GM18519 (cell line): ENCODE measurements at regions not wholly inside any gene's neighbourhood (a gene's known extent, or its start where the extent isn't known, plus 50 kb on each side); places are given as distances from the start of the nearest gene placed in this dataset.

Experiments
- ATAC-seq: cut with Tn5 transposase; IDR thresholded peaks from one replicate; pipeline ENCODE4 v1.9.1; 2021; ENCODE audit warnings: mild to moderate bottlenecking, moderate library complexity; ENCODE audit not compliant: unreplicated experiment, low FRiP score

DNA sequence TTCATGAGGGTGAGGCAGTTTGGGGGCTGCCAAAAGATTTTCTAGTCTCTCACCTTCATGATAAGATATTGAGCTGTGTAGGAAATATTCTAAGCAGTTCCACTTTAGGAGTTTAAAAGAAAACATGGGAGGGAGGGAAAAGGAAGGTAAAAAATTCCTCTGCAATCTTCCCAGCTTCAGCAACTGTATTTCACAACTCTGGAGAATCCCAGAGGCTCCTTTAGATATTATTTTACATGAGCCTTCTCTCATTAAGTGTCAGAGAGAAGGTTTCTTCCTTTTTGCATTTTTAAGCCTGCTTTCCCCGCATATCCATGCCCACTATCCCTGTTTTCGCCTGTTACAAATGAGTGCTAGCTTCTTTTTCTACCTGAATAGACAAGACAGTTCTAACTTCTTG is 289.4 kb downstream of the CHRM3 start:
- ATAC-seq = no peak

DNA sequence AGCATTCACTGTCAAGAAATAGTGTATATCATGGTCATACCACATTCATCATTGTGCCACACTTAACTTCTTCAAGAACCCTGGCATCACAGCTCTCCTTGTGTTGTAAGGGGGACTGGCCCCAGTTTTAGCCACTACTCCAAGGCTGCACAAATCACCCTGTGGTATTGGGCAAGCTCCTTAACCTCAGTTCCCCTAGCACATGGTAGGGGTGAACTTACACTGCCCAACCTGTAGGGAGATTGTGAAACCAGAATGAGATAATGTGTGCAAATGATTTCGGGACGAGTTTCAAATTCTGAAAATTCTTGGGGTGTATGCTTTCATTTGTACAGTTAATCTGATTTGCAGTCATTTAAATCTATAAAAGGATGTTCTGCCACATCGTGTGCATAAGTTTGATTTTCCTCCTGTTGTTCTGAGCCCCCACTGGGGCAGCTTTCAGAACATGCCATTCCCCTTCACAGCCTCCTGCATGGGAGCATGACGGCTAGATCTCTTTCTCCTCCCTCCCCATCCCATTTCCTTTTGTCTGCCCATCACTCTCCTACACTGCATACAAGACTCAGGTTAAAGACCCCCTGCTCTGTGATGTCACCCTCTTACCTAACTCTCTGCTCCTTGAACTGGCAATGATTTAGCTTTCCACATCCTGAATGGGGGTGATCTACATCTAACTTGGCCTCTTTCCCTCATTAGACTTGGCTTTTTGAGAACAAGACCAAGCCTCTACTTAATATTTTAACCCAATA is 290.3 kb downstream of the CHRM3 start:
- ATAC-seq = no peak

DNA sequence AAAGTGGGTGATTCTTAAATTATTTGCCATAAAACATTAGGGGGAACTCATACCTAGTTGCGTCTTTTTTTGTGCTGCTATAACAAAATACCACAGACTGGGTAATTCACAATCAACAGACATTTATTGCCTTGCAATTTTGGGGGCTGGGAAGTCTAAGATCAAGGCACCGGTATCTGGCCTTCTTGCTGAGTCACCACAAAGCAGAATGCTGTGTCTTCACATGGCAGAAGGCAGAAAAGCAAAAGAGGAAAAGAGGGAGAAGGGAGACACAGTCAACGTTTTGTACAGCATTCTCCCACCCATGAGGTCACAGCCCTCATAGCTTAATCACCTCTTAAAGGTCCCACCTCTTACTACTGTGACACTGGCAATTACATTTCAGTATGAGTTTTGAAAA is 291.0 kb downstream of the CHRM3 start:
- no peak for ATAC-seq

DNA sequence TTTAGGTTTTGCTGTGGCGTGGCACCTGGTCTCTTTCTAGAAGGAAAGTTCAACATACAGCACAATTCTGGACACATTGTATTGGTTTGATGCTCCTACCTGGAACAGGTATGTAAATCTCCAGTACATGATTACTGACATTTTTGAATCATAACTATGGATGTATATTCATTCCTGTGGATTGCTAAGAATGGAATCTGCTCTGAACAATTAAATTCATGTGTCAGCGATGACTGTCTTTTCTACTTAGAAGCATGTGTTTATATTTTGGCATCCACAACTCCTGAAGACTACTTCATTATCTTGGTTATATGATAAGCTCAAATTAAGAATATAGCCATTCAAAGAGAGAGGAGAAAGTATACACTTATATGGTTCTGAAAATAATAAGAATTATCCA is 291.8 kb downstream of the CHRM3 start:
- ATAC-seq = no peak

DNA sequence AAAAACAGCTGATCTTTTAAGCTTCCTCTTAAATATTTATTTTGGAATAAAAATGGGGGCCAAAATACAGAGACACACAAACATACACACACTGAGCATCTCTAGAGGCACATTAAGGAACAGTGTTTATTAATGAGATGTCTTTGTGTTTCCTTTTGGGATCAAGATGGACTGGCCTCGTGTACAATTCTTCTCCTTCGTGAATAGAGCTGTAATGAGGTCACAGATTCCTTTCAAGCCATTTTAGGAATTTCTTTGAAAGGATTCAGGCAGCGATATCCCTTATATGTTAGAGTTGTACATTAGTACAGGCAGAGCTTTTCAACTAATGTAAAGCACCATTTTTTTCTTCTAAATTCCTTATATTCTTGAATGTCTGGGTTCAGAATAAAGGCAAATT is 295.7 kb downstream of the CHRM3 start:
- no peak for ATAC-seq

DNA sequence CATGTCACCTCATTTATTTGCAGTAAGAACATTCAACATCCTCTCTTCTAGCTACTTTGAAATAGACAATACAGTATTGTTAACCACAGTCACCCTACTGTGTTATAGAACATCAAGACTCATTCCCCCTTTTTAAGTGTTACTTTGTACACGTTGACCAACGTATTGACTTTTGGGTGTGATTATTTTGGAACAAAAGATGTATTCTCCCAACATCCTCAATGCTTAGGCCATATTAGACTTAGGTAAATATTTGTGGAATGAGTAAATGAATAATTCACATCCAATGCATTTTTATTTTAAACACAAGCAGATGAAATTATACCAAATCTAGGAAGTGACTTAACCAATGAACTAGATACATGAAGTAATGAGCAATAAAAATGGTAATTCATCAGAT is 296.6 kb downstream of the CHRM3 start:
- no peak for ATAC-seq

DNA sequence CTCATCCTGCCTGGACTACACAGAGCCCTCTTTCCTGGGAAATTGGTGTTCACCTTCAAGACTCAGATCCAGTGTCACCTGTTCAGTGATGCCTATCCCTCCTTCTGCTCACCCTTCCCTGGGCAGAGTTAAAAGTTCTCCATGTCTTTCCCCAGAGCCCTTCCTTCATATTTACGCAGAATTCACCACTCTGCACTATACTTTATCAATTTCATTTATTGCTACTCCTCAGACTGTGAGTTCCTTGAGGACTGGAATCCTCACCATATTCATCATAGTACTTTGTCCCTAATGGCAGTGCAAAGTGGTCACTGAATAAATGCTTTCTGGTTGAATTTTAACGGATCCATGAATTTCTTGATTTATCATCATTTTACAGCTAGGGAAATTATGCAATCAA is 300.0 kb downstream of the CHRM3 start:
- no peak for ATAC-seq

DNA sequence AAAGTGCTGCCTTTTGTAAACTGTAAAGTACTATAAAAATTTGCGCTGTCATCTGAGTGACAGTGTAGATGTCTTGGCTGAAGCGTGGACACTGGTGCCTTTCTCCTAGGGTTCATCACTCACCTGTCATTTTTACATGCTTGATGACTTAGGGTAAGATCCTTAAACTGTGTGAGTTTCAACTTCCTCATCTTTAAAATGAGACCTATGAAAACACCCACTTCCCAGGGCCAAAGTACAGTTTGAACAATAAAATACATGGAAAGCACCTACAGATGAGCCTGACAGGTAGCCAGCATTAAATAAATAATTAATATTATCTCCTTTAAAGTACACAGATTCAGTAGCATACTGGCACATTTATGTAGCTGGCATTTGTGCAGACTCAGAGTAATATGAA is 309.9 kb downstream of the CHRM3 start:
- no peak for ATAC-seq

DNA sequence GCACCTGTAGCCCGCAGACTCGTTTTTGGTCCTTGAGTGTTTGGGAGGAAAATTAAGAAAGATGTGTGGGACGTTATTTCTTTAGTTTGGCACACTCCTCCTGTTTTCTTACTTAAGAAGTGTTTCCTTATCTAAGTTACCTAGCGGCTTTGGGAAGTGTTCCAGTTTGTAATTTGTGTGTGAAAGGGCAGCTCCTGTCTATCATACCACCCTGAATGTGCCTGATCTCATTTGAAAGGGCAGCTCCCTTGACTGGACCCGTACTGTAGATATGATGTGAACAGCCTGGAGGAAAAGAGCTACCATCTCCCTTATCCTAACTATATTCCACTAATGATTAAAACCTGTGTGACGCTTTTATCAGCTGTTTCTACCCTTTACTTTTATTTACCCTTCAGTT is 314.3 kb downstream of the CHRM3 start:
- no peak for ATAC-seq

DNA sequence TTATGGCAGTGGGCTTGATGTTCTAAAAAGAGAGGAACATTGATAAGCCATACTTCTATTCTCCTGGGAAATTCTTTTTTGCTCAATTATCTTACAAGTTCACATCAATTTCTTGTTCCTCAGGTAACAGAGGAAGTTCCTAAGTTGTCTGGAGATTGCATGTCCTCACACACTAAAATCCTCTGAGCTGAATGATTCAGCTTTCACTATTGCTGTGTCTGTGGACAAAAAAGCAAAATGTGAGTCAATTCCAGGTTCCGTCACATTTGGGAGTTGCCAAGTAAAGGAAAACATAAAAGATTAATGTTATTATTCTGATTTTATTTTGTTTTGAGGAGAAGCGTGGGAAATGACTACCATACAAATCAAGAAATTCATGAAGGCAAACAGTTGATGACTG is 316.7 kb downstream of the CHRM3 start:
- ATAC-seq = no peak

DNA sequence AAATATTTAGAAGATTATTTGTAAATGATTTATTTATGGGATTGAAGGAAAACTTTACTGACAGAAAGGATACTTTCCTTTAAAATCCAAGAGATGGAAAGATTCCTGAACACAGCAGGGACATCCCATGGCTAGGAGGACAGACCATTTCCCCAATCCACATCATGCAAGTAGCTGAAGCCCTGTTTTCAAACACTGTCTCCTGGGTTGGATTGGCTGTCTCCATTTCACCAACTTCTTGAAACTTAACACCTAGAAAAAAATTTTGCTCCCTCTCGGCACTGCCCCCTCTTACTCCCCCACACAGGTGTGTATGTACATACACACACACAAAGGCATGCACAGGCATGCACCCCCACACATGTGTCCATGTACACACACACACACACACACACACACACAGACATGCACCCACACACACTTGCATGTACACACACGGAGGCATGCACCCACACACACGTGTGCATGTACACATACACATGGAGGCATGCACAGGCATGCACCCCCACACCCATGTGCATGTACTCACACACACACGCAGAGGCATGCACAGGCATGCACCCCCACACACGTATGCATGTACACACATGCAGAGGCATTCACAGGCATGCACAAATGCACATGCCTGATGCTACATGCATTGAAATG is 320.0 kb downstream of the CHRM3 start:
- no peak for ATAC-seq

DNA sequence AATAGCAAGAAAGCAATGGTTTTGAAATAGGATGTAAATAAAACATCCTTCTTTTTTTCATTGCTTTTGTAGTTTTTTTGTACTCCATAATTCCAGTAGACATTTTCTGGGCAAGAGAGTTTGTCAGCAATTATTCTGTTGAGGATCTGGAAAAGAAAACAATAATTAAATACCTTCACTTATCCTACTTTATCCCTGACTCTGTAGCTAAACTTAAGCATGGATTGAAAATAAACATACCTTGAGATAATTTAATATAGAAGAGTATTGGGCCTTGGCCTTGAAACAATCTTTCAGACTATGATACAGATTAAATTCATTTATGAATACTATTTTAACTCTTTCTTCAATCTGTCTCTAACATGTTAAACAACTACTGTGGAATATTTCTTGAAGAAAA is 321.2 kb downstream of the CHRM3 start:
- no peak for ATAC-seq

DNA sequence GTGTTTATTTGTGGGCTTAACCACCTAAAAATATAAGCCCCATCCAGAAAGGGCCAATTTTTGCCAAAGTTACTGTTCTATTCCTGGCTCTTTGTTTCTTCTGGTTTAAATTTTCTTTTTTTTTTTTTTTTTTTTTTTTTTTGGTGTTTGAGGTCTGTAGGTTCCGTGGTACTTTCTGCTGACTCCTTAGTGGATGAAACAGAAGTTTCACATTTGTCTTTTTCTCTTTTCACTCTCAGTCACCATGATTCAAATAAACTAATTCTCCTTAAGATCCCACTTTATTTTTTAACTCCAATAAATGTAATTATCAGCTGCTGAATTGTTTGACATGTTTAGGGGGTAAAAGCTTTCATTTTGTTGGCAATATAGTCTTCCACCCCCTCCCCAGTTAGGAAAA is 322.3 kb downstream of the CHRM3 start:
- ATAC-seq = no peak

DNA sequence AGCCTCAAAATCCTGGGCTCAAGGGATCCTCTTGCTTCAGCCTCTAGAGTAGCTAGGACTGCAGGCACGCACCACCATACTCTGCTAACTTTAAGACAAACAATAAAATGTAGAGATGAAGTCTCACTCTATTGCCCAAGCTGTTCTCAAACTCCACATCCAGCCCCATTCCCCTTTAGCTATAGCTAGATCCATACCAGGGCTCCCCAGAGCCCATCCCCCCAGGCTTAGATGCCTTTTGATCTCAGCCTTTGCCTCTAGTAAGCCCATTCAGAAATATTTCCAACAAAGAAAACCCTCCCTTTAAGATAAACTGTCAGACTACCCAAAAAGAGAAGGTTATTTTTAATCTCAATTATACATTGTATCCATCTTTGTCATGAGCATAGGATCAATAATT is 325.4 kb downstream of the CHRM3 start:
- ATAC-seq = no peak

DNA sequence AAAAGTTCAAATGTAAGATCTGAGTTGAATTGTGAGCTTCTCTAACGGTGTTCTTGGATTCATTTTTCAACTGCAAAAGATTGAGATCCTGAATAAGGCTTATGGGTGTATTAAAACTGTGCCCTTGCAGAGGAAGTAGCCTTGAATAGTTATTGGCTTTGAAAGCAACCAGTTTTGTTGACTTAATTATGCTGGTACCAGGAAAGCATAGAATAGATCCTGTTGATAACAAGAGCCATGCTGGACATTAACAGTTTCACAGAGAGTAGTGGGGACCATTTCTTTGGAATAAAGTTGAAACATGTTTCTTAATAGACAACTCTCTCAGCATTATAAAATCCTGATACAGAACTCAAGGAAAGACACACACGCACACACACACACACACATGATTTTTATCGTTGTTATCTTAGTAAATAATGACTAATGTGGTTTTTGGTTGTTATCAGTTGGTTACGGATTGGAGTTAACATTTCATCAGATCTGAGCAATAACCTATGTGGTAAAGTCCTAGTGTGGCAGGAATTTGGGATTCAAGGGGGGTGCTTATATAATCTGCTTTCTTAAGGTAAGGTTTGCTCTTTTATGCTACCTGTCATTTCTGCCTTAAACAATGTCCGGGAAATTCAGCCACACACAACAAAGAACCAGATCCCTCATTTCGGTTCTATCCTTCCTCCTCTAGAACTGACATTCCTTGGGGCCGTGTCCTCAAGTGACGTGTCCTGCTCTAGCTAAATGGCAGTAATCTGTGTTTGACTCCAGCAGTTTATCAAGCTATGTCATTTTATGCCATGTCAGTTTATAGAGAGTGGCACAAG is 330.9 kb downstream of the CHRM3 start:
- ATAC-seq = no peak

DNA sequence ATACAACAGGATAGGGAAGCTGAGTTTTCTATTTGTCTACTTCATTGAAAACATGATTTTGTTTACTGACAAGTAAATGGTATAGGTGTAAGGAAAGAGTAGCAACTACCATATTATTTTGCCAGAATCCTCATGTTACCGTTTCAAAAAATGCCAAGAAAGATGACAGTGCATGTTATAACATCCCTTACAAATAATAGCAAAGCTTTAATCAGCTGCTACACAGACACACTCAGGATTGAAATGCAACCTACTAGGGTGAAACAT is 331.5 kb downstream of the CHRM3 start:
- ATAC-seq = no peak

DNA sequence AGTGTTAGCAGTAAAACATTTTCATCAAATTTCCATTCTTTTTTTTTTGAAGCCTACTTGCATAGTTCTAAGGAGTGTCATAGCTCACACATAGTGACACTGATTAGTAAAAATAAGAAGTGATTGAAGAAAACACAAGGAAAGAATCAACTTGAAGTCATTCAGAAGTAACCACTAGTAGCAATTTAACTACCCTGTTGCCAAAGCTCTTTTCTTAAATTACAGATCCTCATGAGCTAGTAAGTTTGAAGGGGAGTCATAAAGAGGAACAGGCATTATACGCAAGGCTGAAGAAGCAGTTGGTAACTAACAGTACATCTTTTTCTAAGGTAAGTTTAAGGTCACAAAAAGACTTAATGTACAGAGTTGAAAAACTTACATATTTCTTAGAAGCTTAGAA is 332.2 kb downstream of the CHRM3 start:
- ATAC-seq = no peak

DNA sequence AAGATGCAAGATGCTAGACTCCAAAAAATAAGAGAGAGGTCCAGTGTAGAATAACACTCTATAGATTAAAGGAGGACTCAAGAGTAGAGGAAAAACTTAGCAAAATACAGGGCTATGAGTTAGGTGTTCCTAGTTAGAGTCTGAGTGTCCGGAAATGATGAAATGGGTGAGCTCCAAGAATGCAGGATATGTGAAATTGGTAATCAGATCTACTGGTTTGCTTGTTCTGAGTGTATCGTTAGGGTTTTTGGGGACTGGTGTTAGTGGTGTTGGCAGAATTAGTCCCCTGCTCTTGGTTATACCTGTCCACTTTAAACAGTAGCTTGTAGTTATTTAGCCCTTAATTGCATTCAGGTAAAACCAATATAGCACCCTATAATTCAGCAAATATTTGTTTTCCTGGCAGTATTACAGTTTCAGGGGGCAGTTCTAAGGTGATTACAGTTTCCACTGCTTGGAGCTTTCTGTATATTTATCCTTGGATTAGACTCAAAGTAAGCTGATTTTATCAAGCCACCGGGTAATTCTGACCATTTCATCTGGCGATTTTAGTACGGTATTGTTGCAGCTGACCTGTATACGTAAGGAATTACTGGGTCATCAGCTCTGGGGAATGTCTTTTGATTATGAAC is 332.7 kb downstream of the CHRM3 start:
- ATAC-seq = no peak

DNA sequence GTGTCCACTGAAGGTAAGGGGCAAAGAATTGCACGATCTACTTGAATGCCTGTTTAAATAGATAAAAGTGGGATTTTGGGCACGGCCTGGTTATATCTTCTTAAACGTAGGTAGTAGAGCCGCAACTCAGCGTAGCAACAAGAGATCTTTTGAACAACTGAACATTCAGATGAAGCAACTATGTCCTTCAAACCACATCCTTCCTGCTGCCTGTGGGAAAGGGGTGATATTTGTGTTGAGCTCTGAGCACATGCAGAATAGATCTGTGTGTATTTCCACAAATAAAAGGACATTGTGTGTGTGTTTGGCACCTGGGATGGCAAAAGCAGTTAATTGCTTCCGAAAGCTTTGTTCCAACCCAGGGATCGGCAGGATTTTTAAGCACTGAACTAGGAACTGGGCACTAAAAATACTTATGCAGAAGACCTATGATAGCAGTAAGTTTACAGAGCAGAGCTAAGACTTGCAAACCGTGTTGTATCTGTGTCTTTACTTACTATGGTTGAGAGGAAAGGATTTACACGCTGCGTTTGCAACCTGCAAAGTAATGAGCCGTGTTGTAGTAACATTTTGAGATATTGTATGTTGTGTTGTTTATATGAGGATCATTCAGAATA is 333.4 kb downstream of the CHRM3 start:
- ATAC-seq = no peak

DNA sequence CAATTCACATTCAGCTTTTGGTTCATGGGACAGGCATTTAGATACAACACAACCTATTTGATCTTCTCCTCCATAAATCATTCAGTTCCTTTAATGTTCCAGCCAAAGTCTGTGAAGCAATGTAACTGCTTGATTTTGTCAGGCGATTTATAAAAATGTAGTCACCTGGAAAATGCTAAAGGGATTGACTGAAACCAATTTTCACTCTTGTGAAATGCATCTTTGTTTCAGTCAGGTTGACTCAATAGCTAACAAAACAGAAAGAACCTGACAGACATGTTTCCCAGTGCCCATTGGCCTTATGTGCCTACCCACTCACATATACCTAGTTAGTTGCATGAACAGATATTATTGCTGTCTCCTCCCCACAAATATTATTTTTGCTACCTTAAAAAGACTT is 335.7 kb downstream of the CHRM3 start:
- ATAC-seq = no peak

DNA sequence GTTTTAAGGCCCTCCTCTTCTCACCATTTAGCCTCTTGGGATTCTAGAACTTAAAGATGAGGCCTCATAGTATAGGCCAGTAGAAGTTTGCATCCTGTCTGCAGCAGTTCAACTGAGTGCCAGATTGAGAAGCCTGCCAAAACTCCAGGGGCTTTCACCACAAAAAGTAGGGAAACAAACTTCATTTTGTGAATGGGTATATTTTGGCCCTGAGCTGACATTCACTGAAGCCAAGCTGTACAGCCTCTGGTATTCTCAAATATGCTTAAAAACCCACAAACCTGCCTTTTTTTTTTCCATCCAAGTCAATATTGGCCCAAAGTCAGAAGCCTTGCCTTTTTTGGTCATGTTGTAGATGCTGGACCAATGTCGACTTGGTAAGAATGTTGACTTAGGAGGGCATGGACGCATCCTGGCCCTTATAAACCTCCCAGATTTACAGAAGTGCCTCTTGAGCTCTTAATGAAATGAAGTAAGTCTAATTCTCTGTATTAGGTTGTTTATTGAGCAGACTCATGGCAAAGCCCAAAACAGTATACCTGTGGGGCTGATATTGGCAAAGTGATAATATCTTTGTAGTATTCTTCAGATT is 337.5 kb downstream of the CHRM3 start:
- ATAC-seq = no peak
